Duodenal mucosa (tissue), 2 donors: ENCODE measurements at regions not wholly inside any gene's neighbourhood (a gene's known extent, or its start where the extent isn't known, plus 50 kb on each side); places are given as distances from the start of the nearest gene placed in this dataset.

Experiments
- H3K27ac ChIP-seq: one replicate; pipeline ENCODE4 v1.7.0; 2013; ENCODE audit warnings: low read depth, low read length
- H3K27me3 ChIP-seq, 2 donors: one replicate each; pipeline ENCODE4 v1.7.0; 2013; ENCODE audit warnings: low read length in 2 of 2, control low read depth in 1 of 2; ENCODE audit not compliant: insufficient read depth in 2 of 2, control insufficient read depth in 1 of 2
- H3K36me3 ChIP-seq, 2 donors: one replicate each; pipeline ENCODE4 v1.7.0; 2013; ENCODE audit warnings: low read length in 2 of 2, control low read depth in 1 of 2; ENCODE audit not compliant: insufficient read depth in 2 of 2, control insufficient read depth in 1 of 2
- H3K4me1 ChIP-seq, 2 donors: one replicate each; pipeline ENCODE4 v1.7.0; 2013; ENCODE audit warnings: low read length in 2 of 2, control low read depth in 1 of 2; ENCODE audit not compliant: insufficient read depth in 2 of 2, control insufficient read depth in 1 of 2
- H3K4me3 ChIP-seq, 2 donors: one replicate each; pipeline ENCODE4 v1.7.0; 2013; ENCODE audit warnings: low read length in 2 of 2, low read depth in 1 of 2
- H3K9ac ChIP-seq, 2 donors: one replicate each; pipeline ENCODE4 v1.7.0; 2013; ENCODE audit warnings: low read length in 2 of 2, low read depth in 1 of 2
- H3K9me3 ChIP-seq, 2 donors: one replicate each; pipeline ENCODE4 v1.7.0; 2013; ENCODE audit warnings: low read length in 2 of 2, control low read depth in 1 of 2; ENCODE audit not compliant: control insufficient read depth in 1 of 2

GRCh38 chr2:14136030-14136429 lies 496.5 kb upstream of the LRATD1 start:
- Histone ChIP-seq H3K27me3 (no peaks in the 10 kb centered on the region), H3K4me1 (no peaks in the 10 kb centered on the region), H3K36me3 (no peaks in the 10 kb centered on the region), H3K9me3 (no peaks in the 10 kb centered on the region), H3K9ac (no peak overlapping the region), H3K4me3 (no peak overlapping the region), H3K27ac (no peak overlapping the region)

DNA sequence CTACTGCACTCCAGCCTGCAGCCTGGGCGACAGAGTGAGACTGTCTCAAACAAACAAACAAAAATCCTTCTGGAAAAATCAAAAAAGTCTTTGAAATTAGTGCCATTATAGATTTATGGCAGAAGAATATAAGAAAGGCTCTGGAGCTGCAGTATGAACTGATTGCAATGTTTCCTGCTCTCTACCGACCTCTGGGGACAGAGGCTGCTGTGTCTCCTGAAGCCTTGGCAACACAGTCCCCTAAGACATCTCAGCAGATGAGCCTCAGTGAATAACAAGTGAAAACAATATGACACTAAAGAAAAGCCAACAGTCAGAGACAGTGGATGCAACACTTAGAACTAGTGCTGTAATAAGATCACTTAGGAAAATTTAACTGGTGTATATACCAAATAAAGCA lies 494.9 kb upstream of the LRATD1 start:
- H3K9me3 ChIP-seq, result no peaks in the 10 kb centered on the region
- no peak overlapping the region for H3K9ac ChIP-seq
- H3K27ac ChIP-seq, result no peak overlapping the region
- no peaks in the 10 kb centered on the region for H3K27me3 ChIP-seq
- no peak overlapping the region for H3K4me3 ChIP-seq
- no peaks in the 10 kb centered on the region for H3K36me3 ChIP-seq
- no peaks in the 10 kb centered on the region for H3K4me1 ChIP-seq

GRCh38 chr2:14140009-14140550 lies 492.4 kb upstream of the LRATD1 start:
- H3K4me3 ChIP-seq, result no peak overlapping the region
- no peaks in the 10 kb centered on the region for H3K27me3 ChIP-seq
- no peaks in the 10 kb centered on the region for H3K36me3 ChIP-seq
- H3K4me1 ChIP-seq, result no peaks in the 10 kb centered on the region
- no peak overlapping the region for H3K9ac ChIP-seq
- no peaks in the 10 kb centered on the region for H3K9me3 ChIP-seq
- H3K27ac ChIP-seq, result no peak overlapping the region

- no peak overlapping the region for H3K4me3 ChIP-seq
- no peaks in the 10 kb centered on the region for H3K36me3 ChIP-seq
- no peaks in the 10 kb centered on the region for H3K4me1 ChIP-seq
- no peak overlapping the region for H3K9ac ChIP-seq
- H3K27me3 ChIP-seq, result no peaks in the 10 kb centered on the region
- no peaks in the 10 kb centered on the region for H3K9me3 ChIP-seq
- H3K27ac ChIP-seq, result no peak overlapping the region
Observed at GRCh38 chr2:14143435-14143834, 489.1 kb upstream of the LRATD1 start.

DNA sequence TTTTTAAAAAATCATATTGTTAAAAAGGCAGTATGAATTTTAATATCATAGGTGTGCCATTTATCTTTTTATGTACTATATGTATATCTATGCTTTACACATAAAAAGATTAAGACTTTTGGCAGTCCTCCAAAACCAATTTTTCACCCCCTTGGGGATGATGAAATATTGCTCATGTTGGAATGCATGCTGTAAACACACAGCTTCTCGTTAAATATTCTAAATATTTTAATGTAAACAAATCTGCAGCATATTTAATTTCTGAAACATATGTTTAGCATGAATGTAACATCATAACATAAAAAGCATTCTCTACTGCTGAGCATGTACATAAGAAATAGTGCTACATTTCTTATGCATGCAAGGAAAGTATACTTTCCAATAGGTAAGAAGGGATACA lies 484.3 kb upstream of the LRATD1 start:
- no peak overlapping the region for H3K4me3 ChIP-seq
- no peak overlapping the region for H3K27ac ChIP-seq
- no peaks in the 10 kb centered on the region for H3K36me3 ChIP-seq
- no peaks in the 10 kb centered on the region for H3K4me1 ChIP-seq
- no peaks in the 10 kb centered on the region for H3K27me3 ChIP-seq
- H3K9ac ChIP-seq, result no peak overlapping the region
- no peaks in the 10 kb centered on the region for H3K9me3 ChIP-seq

DNA sequence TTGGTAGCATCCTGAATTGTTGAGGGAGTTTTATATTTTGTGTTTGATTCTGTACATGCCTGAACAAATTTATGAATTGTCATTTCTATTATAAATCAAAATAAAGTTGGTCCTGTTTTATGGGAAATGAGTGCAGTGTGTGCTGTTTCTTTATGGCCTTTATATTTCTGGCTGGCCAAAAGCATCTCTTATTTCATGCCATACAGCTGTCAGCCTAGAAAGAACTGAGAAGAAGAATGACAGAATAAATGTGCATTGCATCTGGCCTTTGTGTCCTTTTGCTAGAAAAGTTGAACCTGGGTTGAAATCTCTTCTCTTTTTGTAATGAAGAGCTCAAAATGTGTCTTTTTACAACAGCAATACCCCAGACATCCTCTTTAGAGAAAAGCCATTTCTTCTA lies 474.7 kb upstream of the LRATD1 start:
- Histone ChIP-seq H3K4me1 (no peaks in the 10 kb centered on the region), H3K9ac (no peak overlapping the region), H3K27me3 (no peaks in the 10 kb centered on the region), H3K36me3 (no peaks in the 10 kb centered on the region), H3K9me3 (no peaks in the 10 kb centered on the region), H3K4me3 (no peak overlapping the region), H3K27ac (no peak overlapping the region)

- no peaks in the 10 kb centered on the region for H3K27me3 ChIP-seq
- H3K9ac ChIP-seq, result no peak overlapping the region
- H3K36me3 ChIP-seq, result no peaks in the 10 kb centered on the region
- no peak overlapping the region for H3K4me3 ChIP-seq
- no peaks in the 10 kb centered on the region for H3K4me1 ChIP-seq
- H3K27ac ChIP-seq, result no peak overlapping the region
- H3K9me3 ChIP-seq, result peaks cover 0 to 6% of the 10 kb centered on the region in 2 donors
Observed at GRCh38 chr2:14180333-14180732, 452.2 kb upstream of the LRATD1 start.

- peaks cover 0 to 6% of the 10 kb centered on the region in 2 donors for H3K9me3 ChIP-seq
- H3K4me1 ChIP-seq, result no peaks in the 10 kb centered on the region
- H3K9ac ChIP-seq, result no peak overlapping the region
- no peaks in the 10 kb centered on the region for H3K36me3 ChIP-seq
- no peaks in the 10 kb centered on the region for H3K27me3 ChIP-seq
- H3K27ac ChIP-seq, result no peak overlapping the region
- no peak overlapping the region for H3K4me3 ChIP-seq
Observed at GRCh38 chr2:14182227-14182946, 450.1 kb upstream of the LRATD1 start.

DNA sequence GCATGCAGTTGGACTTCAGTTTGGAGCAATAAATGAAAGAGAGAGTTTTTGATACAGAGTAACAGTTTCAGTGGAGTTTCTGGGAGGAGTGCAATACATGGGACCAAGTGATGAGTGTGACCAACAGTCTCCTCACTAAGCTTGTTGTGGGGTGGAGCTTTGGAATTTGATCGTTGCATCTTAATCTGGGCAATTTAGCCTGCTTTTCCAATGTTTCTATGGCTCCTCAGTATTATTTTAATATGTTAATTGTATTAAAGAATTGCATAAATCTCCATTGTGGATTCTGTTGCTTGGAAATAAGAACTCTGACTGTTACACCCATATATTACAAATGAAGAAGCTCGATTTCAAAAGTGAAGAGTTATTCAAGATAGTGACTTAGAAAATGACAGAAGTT lies 446.6 kb upstream of the LRATD1 start:
- Histone ChIP-seq H3K27ac (no peak overlapping the region), H3K9ac (no peak overlapping the region), H3K9me3 (peaks cover 0 to 6% of the 10 kb centered on the region in 2 donors), H3K4me1 (no peaks in the 10 kb centered on the region), H3K4me3 (no peak overlapping the region), H3K27me3 (no peaks in the 10 kb centered on the region), H3K36me3 (no peaks in the 10 kb centered on the region)

DNA sequence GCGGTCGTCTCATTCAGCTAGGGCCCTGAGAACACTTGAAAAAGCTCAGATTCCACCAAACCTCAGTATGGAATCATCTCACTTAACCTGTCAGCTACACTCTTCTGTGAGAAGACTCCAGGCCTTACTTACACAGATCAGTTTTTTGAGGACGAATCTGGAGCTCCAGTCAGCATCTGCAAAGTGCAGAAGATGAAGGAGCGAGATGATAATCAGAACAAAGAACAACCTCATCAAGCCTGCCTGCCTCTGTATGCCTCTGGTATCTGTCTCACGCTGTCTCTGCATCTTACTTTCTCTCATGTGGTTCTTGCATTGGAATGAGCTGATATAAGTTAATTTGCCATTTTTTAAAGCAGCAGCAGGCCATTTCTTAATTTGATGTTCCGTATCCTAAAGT lies 444.1 kb upstream of the LRATD1 start:
- H3K36me3 ChIP-seq, result no peaks in the 10 kb centered on the region
- H3K9me3 ChIP-seq, result no peaks in the 10 kb centered on the region
- no peaks in the 10 kb centered on the region for H3K27me3 ChIP-seq
- no peak overlapping the region for H3K9ac ChIP-seq
- no peak overlapping the region for H3K4me3 ChIP-seq
- H3K4me1 ChIP-seq, result no peaks in the 10 kb centered on the region
- no peak overlapping the region for H3K27ac ChIP-seq
